Gastroesophageal sphincter (tissue), 3 donors: ENCODE measurements at regions not wholly inside any gene's neighbourhood (a gene's known extent, or its start where the extent isn't known, plus 50 kb on each side); places are given as distances from the start of the nearest gene placed in this dataset.

Experiments used
- CTCF ChIP-seq, 4 experiments: fragments of 200-600 bp in 2 of 4; fragments of 450-650 bp in 2 of 4; sonication (generic) in 1 of 4; IDR thresholded peaks; one replicate each; pipeline ENCODE4 v1.5.1; 2017 to 2019; ENCODE audit warnings: antibody characterized with exemption in 4 of 4, mild to moderate bottlenecking in 2 of 4, moderate library complexity in 2 of 4
- POLR2AphosphoS5 ChIP-seq: sonication (generic); formaldehyde crosslinking; IDR thresholded peaks from one replicate; pipeline ENCODE4 v1.6.1; 2017; ENCODE audit warnings: antibody characterized with exemption

DNA sequence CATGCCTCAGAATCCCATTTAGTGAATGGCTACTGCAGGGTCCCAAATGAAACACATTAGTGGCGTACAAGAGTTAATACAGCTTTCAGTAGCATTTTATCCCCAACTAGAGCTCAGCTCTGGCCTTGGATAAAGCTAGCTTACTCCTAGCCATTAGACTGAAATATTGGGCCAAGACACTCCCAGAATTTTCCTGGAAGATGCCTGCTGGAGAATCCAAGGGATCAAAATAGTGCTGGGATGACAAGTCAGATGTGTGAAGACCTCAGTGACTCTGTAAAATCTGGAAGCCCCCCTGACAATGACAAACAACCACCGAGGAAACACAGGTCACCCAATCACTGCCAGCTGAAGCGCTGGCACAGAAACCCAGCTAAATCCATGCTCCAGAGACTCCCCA lies 303.1 kb upstream of the SORL1-AS1 start:
- TF ChIP-seq CTCF (IDR thresholded peaks at IDR 0.05) (no peak), POLR2AphosphoS5 (no peak)
